Activated T-helper 1 cell treated with anti-CD3 and anti-CD28 coated beads, Interleukin-12 subunit alpha, Interleukin-12 subunit beta, Interleukin-2, Interleukin-4 antibody, amounts not matched to agents 30 ng/mL and 10 ng/mL and 1 ng/mL, durations not matched to agents 14 hours and 24 hours and 36 hours (primary cell): ENCODE measurements at regions not wholly inside any gene's neighbourhood (a gene's known extent, or its start where the extent isn't known, plus 50 kb on each side); places are given as distances from the start of the nearest gene placed in this dataset.

Source experiments
- DNase-seq: peaks from one replicate; pipeline ENCODE4 v3.0.0; 2021; ENCODE audit warnings: low spot score
- H3K27ac Mint-ChIP-seq: one replicate; pipeline ENCODE4 v1.8.0; 2021; ENCODE audit warnings: mild to moderate bottlenecking, mixed read lengths
- H3K27me3 Mint-ChIP-seq: one replicate; pipeline ENCODE4 v1.8.0; 2022; ENCODE audit warnings: mild to moderate bottlenecking, moderate library complexity, mixed read lengths; ENCODE audit not compliant: insufficient read depth
- H3K36me3 Mint-ChIP-seq: one replicate; pipeline ENCODE4 v1.8.0; 2021; ENCODE audit warnings: low read depth, mixed read lengths
- H3K4me1 Mint-ChIP-seq: one replicate; pipeline ENCODE4 v1.8.0; 2021; ENCODE audit warnings: low read depth, mixed read lengths
- H3K4me3 Mint-ChIP-seq: one replicate; pipeline ENCODE4 v1.8.0; 2021; ENCODE audit warnings: mild to moderate bottlenecking, moderate library complexity, mixed read lengths
- H3K9me3 Mint-ChIP-seq: one replicate; pipeline ENCODE4 v1.8.0; 2021; ENCODE audit warnings: mixed read lengths
- intact Hi-C: fragments of 100-400 bp; cut with micrococcal nuclease; formaldehyde crosslinking; loops from one replicate; pipeline ENCODE4 v1.15.1; 2024

DNA sequence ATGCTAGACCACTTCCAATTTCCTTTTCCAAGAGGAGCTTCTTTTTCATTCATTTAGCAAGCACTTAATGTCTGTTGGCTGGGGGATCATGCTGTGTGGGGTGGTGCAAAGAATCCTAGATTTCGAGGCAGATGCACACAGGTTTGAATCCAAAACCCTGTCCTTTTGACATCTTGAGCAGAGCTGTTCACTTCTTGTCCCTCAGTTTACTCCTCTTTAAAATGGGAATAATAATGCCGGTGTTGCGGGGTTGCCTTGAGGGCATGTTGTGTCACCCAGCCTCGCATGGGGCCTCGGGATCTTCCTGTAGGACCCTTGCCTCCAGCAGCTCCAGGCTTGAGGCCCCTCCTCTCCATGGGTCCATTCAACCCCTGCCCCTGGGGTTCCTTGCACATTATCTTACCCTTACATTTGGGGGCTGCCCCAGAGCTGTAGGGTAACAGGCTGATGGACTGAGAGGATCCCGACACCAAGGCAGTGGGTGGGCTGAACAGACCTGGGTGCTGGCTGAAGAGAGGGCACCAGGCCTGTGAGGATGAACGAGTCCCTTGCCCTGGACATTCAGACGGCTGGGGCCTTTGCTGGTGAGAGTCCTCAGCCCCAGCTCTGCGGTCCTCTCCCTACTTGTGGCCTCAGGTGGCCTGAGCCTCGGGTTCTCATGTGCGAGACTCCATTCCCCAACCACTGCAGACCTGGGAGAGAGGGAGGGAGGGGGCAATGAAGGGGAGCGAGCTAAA is 145.8 kb downstream of the BARX1 start:
- Mint-ChIP-seq H3K4me3 (no peak overlapping the region), H3K4me1 (no peaks in the 10 kb centered on the region), H3K27me3 (no peaks in the 10 kb centered on the region), H3K9me3 (peaks cover 8% of the 10 kb centered on the region), H3K27ac (no peak overlapping the region), H3K36me3 (no peaks in the 10 kb centered on the region)
- intact Hi-C loops = loop anchor here (2.0 kb wide), 1 partner anchor 41 kb away; no protein-coding TSS in a partner anchor
- DNase-seq = no peak

DNA sequence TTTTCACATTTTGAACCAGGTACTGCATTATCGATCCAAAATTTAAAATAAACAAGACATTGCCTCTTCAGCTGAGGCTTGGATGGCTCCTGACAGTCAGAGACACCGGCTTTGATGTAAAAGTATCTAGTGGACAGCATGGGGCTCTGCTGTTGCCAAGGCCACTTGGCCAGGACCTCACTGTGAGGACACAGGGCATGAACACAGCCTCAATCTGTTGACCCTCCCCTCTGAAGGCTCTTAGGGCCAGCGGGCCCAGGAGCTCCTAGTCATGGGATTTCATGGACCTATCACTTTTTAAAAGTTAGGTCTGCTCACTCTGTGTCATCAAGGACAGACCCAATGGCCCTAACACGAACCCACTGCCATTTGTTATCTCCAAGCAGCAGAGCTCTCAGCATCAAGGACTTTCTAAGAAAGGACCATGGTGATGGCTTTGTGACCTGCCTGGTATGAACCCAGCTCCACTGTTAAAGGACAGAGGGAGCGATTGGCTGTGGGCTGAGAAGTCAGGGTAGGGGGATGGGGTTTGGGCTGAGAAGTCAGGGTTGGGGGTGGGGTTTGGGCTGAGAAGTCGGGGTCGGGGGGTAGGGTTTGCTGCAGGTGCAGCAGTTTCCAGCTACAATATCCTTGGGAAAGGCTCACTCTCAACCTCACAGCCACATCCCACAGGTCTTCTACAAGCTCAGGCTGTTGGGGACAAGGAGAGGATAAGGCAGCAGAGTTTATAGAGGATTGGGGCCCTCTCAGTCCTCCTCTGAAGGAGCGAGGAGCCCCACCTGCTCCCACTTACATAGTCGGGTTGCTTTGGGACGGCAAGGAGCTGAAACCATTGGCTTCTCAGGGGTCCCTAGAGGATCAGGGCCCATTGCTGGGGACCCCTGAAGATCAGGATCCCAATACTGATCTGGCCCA is 146.8 kb downstream of the BARX1 start:
- no peaks in the 10 kb centered on the region for H3K36me3 Mint-ChIP-seq
- no peaks in the 10 kb centered on the region for H3K27me3 Mint-ChIP-seq
- no peak overlapping the region for H3K4me3 Mint-ChIP-seq
- no peaks in the 10 kb centered on the region for H3K4me1 Mint-ChIP-seq
- intact Hi-C loops = loop anchor here (2.0 kb wide), 1 partner anchor 40 kb away; no protein-coding TSS in a partner anchor
- DNase-seq = no peak
- no peak overlapping the region for H3K27ac Mint-ChIP-seq
- peaks cover 8% of the 10 kb centered on the region for H3K9me3 Mint-ChIP-seq

DNA sequence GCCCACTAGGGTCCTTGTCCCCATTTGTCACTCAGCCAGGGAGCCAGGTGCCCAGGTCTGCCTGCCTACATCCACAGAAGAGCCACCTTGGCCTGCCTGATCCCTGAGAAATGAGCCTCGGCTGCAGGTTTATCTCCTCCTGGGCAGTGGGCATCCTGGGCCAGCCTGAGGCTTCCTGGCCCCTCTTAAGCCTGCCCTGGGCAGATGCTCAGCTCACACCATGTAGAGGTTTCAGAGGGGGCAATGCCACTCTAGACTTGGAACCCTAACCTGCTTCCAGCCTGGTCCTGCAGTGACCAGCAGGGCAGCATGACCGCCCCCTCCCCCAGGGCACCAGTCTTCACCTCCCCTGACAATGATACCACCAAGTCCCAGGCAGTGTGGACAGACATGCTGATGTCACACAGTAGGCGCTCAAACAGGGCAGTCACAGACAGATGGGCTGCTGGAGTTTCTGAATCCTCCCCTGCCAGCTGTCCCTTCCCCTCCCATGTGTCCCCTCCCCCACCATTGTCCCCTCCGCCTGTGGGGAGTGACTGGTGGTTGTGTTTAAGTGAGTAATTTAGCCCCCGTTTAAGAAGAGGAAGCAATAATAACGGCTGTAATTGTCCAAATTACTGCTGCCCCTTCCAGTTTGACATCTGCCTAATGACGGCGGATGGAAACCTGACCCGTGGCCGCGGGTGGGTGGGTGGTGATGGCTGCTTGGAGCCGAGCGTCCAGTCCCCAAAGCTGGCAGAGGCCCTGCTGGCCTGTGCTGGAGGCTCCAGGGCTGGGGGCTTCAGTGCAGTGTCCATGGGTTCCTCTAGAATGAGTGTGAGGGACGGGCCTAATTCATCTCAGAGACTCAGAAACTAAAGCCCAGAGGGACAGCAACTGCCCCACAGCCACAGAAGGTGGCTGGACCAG is 147.7 kb downstream of the BARX1 start:
- Mint-ChIP-seq H3K36me3 (no peaks in the 10 kb centered on the region), H3K27ac (no peak overlapping the region), H3K4me1 (no peaks in the 10 kb centered on the region), H3K9me3 (peaks cover 8% of the 10 kb centered on the region), H3K4me3 (no peak overlapping the region), H3K27me3 (no peaks in the 10 kb centered on the region)
- no peak for DNase-seq
- intact Hi-C loops = loop anchor here (2.0 kb wide), 1 partner anchor 39 kb away; no protein-coding TSS in a partner anchor

DNA sequence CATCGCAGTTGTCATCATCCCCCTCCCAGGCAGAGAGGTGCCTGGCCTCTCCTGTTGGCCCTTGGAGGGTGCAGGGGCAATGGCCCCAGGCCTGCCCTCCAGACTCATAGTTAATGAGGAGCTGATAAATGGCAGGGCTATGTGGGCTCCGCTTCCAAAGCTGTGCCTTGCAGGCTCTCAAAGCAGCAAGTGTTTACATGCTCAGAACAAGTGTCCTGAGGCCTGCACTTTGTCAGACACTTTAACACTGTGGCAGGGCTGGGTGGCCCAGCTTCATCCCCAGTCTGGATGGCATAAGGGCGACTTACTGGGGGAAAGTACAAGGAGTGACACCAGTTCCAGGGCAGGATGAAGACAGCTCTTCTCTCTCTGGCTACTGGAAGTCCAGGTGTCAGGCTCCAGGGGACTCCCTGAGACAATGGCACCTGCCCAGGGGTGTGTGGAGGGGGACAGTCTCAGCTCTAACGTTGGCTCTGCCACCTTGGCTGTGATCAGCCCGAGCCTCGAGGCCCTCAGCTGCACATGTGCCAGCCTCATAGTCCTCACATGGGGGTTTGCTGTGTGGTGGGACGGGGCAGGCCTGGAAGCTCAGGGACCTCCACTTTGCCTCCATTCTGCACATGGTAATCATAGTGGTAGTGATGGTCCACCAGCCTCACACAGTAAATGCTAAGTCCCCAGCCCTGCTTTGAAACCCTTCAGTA is 153.4 kb downstream of the BARX1 start:
- H3K36me3 Mint-ChIP-seq = no peaks in the 10 kb centered on the region
- no peaks in the 10 kb centered on the region for H3K27me3 Mint-ChIP-seq
- DNase-seq = no peak
- intact Hi-C loops = no loop called here
- peaks cover 8% of the 10 kb centered on the region for H3K9me3 Mint-ChIP-seq
- no peak overlapping the region for H3K27ac Mint-ChIP-seq
- H3K4me1 Mint-ChIP-seq = no peaks in the 10 kb centered on the region
- no peak overlapping the region for H3K4me3 Mint-ChIP-seq

DNA sequence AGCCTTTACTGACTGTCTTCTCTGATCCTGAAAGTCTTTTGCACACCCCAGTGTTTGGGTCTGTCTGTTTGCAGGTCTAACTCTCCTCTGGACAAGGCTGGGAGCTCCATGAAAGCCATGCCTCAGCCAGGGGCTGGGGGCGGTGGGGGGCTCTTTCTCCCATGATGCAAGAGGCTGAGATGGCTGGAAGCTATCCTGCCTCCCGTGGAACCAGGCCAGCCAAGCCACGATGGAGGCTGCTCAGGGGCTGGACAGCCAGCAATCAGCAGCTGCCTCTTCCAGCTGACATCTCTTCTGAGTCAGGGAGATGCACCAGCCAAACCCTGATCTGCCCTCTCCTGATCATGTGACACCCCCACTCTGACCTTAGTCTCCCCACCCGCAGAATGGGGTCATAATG is 154.0 kb downstream of the BARX1 start:
- intact Hi-C loops = no loop called here
- Mint-ChIP-seq H3K4me3 (no peak overlapping the region), H3K9me3 (peaks cover 8% of the 10 kb centered on the region), H3K27ac (no peak overlapping the region), H3K36me3 (no peaks in the 10 kb centered on the region), H3K4me1 (no peaks in the 10 kb centered on the region), H3K27me3 (no peaks in the 10 kb centered on the region)
- no peak for DNase-seq

DNA sequence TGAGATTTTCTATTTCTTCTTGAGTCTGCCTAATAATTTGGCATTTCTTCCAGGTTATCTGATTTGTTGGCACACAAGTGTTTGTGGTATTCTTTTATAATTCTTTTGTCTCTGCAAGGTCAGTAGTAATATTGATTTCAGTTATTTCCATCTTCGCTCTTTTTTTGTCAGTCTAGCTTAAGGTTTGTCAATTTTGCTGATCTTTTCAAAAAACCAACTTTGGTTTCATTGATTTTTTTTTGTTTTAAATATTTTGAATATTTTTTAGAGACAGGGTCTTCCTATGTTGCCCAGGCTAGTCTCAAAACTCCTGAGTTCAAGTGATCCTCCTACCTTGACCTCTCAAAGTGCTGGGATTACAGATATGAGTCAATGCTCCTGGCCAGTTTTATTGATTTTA is 162.8 kb downstream of the BARX1 start:
- Mint-ChIP-seq H3K27me3 (peaks cover 24% of the 10 kb centered on the region), H3K4me3 (no peak overlapping the region), H3K4me1 (no peaks in the 10 kb centered on the region), H3K36me3 (no peaks in the 10 kb centered on the region), H3K27ac (no peak overlapping the region), H3K9me3 (no peaks in the 10 kb centered on the region)
- intact Hi-C loops = no loop called here
- DNase-seq = no peak

DNA sequence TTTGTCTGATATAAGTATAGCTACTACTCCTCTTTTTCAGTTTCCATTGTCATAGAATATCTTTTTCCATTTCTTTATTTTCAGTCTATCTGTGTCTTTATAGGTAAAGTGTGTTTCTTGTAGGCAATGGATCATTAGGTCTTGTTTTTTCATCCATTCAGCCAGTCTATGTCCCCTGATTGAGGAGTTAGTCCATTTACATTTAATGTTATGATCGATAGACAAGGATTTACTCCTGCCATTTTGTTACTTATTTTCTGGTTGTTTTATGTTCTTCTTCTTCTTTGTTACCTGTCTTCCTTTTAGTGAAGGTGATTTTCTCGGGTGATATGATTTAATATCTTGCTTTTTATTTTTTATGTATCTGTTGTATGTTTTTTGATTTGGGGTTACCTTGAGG is 169.0 kb downstream of the BARX1 start:
- Mint-ChIP-seq H3K27ac (no peak overlapping the region), H3K4me1 (no peaks in the 10 kb centered on the region), H3K36me3 (no peaks in the 10 kb centered on the region), H3K4me3 (no peak overlapping the region), H3K9me3 (no peaks in the 10 kb centered on the region), H3K27me3 (peaks cover 18% of the 10 kb centered on the region)
- DNase-seq = no peak
- intact Hi-C loops = no loop called here

DNA sequence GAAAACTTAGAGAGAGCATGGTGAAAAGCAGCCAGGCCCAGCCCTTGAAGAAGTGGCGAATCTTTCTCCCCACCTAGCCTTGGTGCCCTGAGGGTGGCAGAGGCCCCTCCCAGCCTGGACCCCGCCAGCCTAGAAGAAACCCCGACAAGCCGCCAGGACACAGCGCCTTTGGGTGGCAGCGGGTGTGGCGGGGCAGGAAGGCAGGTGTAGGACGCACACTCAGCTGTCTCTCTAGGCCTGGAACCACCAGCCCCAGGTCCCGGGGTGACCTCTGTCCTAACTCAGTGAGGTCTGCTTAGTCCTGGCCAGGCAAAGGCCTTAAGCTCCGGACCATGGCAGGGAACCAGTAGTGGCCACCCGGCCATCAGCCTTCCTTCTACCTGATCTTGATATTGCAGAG is 178.3 kb downstream of the BARX1 start:
- Mint-ChIP-seq H3K36me3 (no peaks in the 10 kb centered on the region), H3K4me3 (no peak overlapping the region), H3K27ac (no peak overlapping the region), H3K9me3 (no peaks in the 10 kb centered on the region), H3K27me3 (peaks cover 4% of the 10 kb centered on the region), H3K4me1 (no peaks in the 10 kb centered on the region)
- no peak for DNase-seq
- intact Hi-C loops = no loop called here

DNA sequence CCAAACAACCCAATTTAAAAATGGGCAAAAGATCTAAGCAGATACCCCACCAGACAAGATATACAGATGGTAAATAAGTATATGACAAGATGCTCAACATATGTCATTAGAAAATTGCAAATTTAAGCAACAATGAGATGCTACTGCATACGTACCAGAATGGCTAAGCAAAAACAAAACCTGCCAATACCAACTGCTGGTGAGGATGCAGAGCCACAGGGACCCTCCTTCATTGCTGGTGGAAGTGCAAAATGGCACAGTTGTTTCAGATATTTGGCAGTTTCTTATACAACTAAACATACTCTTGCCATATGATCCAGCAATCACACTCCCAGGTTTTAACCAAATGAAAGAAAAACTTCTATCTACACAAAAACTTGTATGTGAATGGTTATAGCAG is 178.9 kb downstream of the BARX1 start:
- Mint-ChIP-seq H3K27me3 (peaks cover 4% of the 10 kb centered on the region), H3K27ac (no peak overlapping the region)
- intact Hi-C loops = no loop called here

DNA sequence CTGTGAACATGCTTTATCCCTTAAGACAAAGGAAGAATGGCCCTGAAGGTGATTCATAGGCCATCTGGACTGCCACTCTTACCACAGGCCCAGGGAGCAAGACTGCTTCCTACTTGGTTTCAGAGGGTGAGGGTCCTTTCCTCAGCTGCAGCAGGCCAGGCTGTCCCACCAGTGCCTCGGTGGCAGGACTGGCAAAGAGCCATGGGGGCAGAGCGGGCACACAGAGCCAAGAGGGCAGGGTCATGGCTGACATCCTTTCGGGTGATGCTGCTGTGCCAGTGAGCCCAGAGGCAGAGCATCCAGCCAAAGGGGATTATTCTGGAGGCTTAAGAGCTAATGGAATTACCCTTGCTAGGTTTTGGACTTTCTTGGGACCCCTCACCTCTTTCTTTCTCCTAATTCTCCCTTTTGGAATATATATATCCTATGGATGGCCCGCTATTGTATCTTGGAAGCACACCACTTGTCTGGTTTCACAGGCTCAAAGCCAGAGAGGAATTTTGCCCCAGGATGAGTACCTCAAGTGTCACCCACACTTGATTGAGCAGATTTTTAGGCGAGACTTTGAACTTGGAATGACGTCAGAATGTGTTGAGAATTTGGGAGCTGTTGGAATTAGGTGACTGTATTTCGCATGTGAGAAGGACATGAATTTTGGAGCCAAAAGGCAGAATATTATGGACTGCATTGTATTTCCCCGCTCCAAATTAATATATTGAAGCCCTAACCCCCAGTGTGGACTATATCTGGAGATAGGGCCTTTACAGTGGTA is 180.6 kb downstream of the BARX1 start:
- Mint-ChIP-seq H3K4me3 (no peak overlapping the region), H3K27ac (no peak overlapping the region), H3K27me3 (peaks cover 6% of the 10 kb centered on the region), H3K4me1 (no peaks in the 10 kb centered on the region), H3K36me3 (no peaks in the 10 kb centered on the region), H3K9me3 (no peaks in the 10 kb centered on the region)
- intact Hi-C loops = no loop called here
- DNase-seq = no peak

More for the DNA sequence above, 178.9 kb downstream of the BARX1 start:
- Mint-ChIP-seq H3K4me3 (no peak overlapping the region), H3K4me1 (no peaks in the 10 kb centered on the region), H3K9me3 (no peaks in the 10 kb centered on the region), H3K36me3 (no peaks in the 10 kb centered on the region)
- DNase-seq = no peak

DNA sequence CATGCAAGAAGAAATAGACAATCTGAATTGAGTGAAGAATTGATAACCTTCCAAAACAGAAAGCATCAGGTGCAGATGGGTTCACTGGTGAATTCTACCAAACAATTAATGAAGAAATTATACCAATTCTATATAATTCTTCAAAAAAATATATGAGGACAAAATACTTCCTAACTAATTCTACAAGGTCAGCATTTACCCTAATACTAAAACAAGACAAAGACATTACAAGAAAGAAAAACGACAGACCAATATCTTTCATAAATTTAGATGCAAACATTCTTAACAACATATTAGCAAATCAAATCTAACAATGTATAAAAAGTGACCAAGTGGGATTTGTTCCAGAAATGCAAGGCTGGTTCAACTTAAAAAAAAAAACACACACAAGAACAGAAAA is 183.9 kb downstream of the BARX1 start:
- no peak for DNase-seq
- intact Hi-C loops = no loop called here
- no peak overlapping the region for H3K27ac Mint-ChIP-seq
- peaks cover 1% of the 10 kb centered on the region for H3K9me3 Mint-ChIP-seq
- H3K27me3 Mint-ChIP-seq = peaks cover 4% of the 10 kb centered on the region
- H3K4me1 Mint-ChIP-seq = no peaks in the 10 kb centered on the region
- no peak overlapping the region for H3K4me3 Mint-ChIP-seq
- H3K36me3 Mint-ChIP-seq = no peaks in the 10 kb centered on the region
